OCI-LY3 (cell line): ENCODE measurements at regions not wholly inside any gene's neighbourhood (a gene's known extent, or its start where the extent isn't known, plus 50 kb on each side); places are given as distances from the start of the nearest gene placed in this dataset.

Source experiments
- H2AFZ ChIP-seq: fragments of 200-600, 300-600 bp; shearing (Covaris generic); 2 replicates; pipeline ENCODE4 v1.6.0; 2014; ENCODE audit warnings: antibody characterized with exemption, low read depth, low read length
- H3K27ac ChIP-seq: fragments of 200-600, 300-600 bp; sonication (generic); 2 replicates; pipeline ENCODE4 v1.5.1; 2014; ENCODE audit warnings: mild to moderate bottlenecking, low read length, moderate library complexity, mixed read lengths
- H3K27me3 ChIP-seq: fragments of 200-600, 300-600 bp; sonication (generic); 2 replicates; pipeline ENCODE4 v1.6.1; 2014; ENCODE audit warnings: low read depth, low read length, mixed read lengths
- H3K36me3 ChIP-seq: fragments of 200-600, 300-600 bp; sonication (generic); replicated peaks from 2 replicates; pipeline ENCODE3; 2014; ENCODE audit warnings: low read depth, low read length, mixed read lengths
- H3K4me1 ChIP-seq: fragments of 300-600, 200-600 bp; sonication (generic); 2 replicates; pipeline ENCODE4 v1.6.1; 2014; ENCODE audit warnings: low read length, mixed read lengths
- H3K4me2 ChIP-seq: fragments of 200-600, 300-600 bp; sonication (generic); 2 replicates; pipeline ENCODE4 v1.6.1; 2014; ENCODE audit warnings: low read length, mixed read lengths
- H3K4me3 ChIP-seq: fragments of 300-600, 200-600 bp; sonication (generic); 2 replicates; pipeline ENCODE4 v1.5.1; 2014; ENCODE audit warnings: antibody characterized with exemption, mild to moderate bottlenecking, low read length, moderate library complexity
- H3K79me2 ChIP-seq: fragments of 300-600, 200-600 bp; shearing (Covaris generic); 2 replicates; pipeline ENCODE4 v1.6.1; 2014; ENCODE audit warnings: mild to moderate bottlenecking, low read length, mixed read lengths
- H3K9ac ChIP-seq: fragments of 300-600, 200-600 bp; shearing (Covaris generic); 2 replicates; pipeline ENCODE4 v1.6.0; 2014; ENCODE audit warnings: mild to moderate bottlenecking, low read length, moderate library complexity
- H3K9me3 ChIP-seq: fragments of 200-600, 300-600 bp; shearing (Covaris generic); 2 replicates; pipeline ENCODE4 v1.6.1; 2014; ENCODE audit warnings: low read length, mixed read lengths; ENCODE audit not compliant: insufficient read depth
- H4K20me1 ChIP-seq: fragments of 200-600, 300-600 bp; sonication (generic); 2 replicates; pipeline ENCODE4 v1.6.1; 2016; ENCODE audit warnings: low read length, mixed read lengths; ENCODE audit not compliant: insufficient read depth
- EZH2phosphoT487 ChIP-seq: fragments of 200-600 bp; shearing (Covaris generic); IDR thresholded peaks from 2 replicates; pipeline ENCODE4 v1.6.1; 2018; ENCODE audit warnings: antibody characterized with exemption, mixed run types, low read depth
- TF ChIP-seq, protein P1 (sequence below): fragments of 200-600, 300-600 bp; sonication (generic); IDR thresholded peaks from 2 replicates; pipeline ENCODE4 v1.5.1; 2014; ENCODE audit warnings: antibody characterized with exemption, low read length, low read depth

DNA sequence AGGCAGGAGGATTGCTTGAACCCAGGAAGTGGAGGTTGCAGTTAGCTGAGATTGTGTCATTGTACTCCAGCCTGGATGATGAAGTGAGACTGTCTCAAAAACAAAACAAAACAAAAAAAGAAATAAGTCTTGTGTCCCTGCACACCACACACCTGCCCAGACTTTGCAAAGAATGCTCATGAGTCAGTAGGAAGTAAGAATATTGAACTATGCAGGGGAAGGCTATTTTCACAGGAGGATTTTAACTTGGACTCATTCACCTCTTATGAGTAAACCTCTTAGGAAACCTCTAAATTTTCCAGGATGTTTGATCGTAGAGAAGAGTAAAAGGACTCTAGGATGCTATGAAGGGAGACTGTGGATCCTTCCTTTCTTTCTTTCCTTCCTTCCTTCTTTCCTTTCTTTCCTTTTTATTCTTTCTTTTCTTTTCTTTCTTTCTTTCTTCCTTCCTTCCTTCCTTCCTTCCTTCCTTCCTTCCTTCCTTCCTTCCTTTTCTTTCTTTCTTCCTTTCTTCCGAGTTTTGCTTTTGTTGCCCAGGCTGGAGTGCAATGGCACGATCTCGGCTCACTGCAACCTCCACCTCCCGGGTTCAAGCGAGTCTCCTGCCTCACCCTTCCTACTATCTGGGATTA lies 96.7 kb upstream of the CLINT1 start:
- Histone ChIP-seq H3K36me3 (no peaks in the 10 kb centered on the region), H2AFZ (no peak overlapping the region), H3K27ac (no peak overlapping the region), H3K27me3 (no peaks in the 10 kb centered on the region), H3K79me2 (no peaks in the 10 kb centered on the region), H3K9ac (no peak overlapping the region), H3K4me2 (no peak overlapping the region), H3K4me1 (peaks cover 14% of the 10 kb centered on the region), H3K4me3 (no peak overlapping the region), H4K20me1 (no peaks in the 10 kb centered on the region), H3K9me3 (no peaks in the 10 kb centered on the region)
- TF ChIP-seq, protein P1, sequence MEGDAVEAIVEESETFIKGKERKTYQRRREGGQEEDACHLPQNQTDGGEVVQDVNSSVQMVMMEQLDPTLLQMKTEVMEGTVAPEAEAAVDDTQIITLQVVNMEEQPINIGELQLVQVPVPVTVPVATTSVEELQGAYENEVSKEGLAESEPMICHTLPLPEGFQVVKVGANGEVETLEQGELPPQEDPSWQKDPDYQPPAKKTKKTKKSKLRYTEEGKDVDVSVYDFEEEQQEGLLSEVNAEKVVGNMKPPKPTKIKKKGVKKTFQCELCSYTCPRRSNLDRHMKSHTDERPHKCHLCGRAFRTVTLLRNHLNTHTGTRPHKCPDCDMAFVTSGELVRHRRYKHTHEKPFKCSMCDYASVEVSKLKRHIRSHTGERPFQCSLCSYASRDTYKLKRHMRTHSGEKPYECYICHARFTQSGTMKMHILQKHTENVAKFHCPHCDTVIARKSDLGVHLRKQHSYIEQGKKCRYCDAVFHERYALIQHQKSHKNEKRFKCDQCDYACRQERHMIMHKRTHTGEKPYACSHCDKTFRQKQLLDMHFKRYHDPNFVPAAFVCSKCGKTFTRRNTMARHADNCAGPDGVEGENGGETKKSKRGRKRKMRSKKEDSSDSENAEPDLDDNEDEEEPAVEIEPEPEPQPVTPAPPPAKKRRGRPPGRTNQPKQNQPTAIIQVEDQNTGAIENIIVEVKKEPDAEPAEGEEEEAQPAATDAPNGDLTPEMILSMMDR: no peak
- no peak for TF ChIP-seq EZH2phosphoT487

DNA sequence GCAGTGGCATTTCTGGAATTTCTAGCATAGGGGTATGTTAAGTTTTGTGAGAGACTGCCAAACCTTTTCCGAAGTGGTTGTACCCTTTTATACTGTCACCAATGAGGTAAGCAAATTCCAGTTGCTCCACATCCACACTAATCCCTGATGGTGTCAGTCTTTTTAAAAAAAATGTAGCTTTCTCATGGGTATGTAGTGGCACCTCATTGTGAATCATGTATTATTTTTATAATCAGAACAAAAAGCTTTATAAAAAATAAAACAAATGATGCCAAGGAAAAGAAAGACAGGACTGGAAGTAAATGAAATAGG lies 93.4 kb upstream of the CLINT1 start:
- Histone ChIP-seq H3K4me2 (no peak overlapping the region), H2AFZ (no peak overlapping the region), H3K4me1 (peaks cover 27% of the 10 kb centered on the region), H3K27me3 (no peaks in the 10 kb centered on the region), H3K4me3 (no peak overlapping the region), H4K20me1 (no peaks in the 10 kb centered on the region), H3K9me3 (no peaks in the 10 kb centered on the region), H3K27ac (no peak overlapping the region), H3K36me3 (no peaks in the 10 kb centered on the region), H3K79me2 (no peaks in the 10 kb centered on the region), H3K9ac (no peak overlapping the region)
- TF ChIP-seq, protein P1: no peak
- TF ChIP-seq EZH2phosphoT487: no peak

DNA sequence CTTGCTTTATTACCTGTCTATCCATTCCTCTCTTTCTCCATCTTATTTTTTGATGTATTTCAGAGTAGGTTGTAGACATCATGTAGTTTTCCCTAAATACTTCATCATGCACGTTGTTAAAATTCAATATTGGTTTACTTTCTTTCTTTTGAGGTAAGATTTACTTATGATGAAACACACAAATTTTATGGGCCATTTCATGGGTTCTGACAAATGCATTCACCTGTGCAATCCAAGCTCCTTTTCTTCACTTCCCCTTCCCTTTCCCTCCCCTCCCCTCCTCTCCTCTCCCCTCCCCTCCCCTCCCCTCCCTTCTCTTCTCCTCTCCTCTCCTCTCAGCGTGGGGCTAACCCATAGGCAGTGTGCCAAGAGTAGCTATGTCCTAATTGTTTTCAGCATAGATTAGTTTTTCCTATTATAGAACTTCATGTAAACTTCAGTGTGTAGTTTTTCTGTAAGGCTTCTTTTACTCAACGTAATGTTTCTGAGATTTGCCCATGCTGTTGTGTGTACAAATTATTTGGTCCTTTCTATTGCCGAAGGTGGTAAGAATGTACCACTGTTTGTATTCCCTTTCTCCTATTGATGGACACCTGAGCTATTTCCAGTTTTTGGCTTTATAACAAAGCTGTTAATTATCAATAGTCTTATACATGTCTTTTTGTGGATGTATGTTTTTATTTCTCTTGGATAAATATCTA lies 92.9 kb upstream of the CLINT1 start:
- Histone ChIP-seq H3K4me2 (no peak overlapping the region), H2AFZ (no peak overlapping the region), H3K27me3 (no peaks in the 10 kb centered on the region), H3K9ac (no peak overlapping the region), H3K36me3 (no peaks in the 10 kb centered on the region), H3K4me3 (no peak overlapping the region), H3K27ac (no peak overlapping the region), H3K4me1 (peaks cover 27% of the 10 kb centered on the region), H3K9me3 (no peaks in the 10 kb centered on the region), H4K20me1 (no peaks in the 10 kb centered on the region), H3K79me2 (no peaks in the 10 kb centered on the region)
- TF ChIP-seq, protein P1: no peak
- no peak for TF ChIP-seq EZH2phosphoT487

DNA sequence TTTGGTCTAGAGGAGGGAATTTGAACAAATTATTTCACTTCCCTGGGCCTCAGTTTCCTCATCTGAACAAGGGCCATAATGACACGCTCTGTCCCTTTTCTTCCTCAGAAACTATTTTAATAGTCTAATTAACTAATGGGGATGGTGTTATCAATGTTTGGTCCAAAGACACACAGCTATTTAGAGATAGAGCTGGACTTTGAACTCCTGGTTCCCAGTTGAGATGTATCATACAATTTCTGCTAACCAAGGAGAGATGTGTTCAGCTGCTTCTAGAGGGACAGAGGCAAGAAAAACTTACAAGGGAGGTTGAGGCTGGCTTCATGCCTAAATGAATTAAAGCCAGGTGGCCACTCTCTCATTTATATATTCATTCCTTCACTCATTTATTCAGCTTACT lies 90.6 kb upstream of the CLINT1 start:
- H3K9me3 ChIP-seq: no peaks in the 10 kb centered on the region
- peak overlapping the region; percentile 72 for H3K4me3 ChIP-seq
- no peak overlapping the region for H3K27ac ChIP-seq
- no peaks in the 10 kb centered on the region for H3K36me3 ChIP-seq
- H3K4me2 ChIP-seq: peak overlapping the region; percentile 83
- H3K27me3 ChIP-seq: no peaks in the 10 kb centered on the region
- H2AFZ ChIP-seq: 0 out of 2 replicates have a peak overlapping the region, but pooled peaks have one; percentile 71
- no peaks in the 10 kb centered on the region for H3K79me2 ChIP-seq
- no peaks in the 10 kb centered on the region for H4K20me1 ChIP-seq
- H3K4me1 ChIP-seq: peaks cover 20% of the 10 kb centered on the region; the same call in 1 of the 2 replicates
- H3K9ac ChIP-seq: peak overlapping the region; percentile 44
- TF ChIP-seq, protein P1: no peak
- no peak for TF ChIP-seq EZH2phosphoT487
